ENCODE measurements at regions not wholly inside any gene's neighbourhood (a gene's known extent, or its start where the extent isn't known, plus 50 kb on each side); places are given as distances from the start of the nearest gene placed in this dataset.

- peak overlapping the region; percentile 62 for H3K27ac Mint-ChIP-seq (ENCODE audit: unreplicated experiment)
- no peak overlapping the region for H3K4me3 Mint-ChIP-seq (ENCODE audit: unreplicated experiment)
- H3K9me3 Mint-ChIP-seq (ENCODE audit: low read depth): no peaks in the 10 kb centered on the region
- H3K27me3 Mint-ChIP-seq (ENCODE audit: low read depth): no peaks in the 10 kb centered on the region
- peaks cover 10% of the 10 kb centered on the region for H3K4me1 Mint-ChIP-seq (ENCODE audit: low read depth)
- DNase-seq (ENCODE audit: low spot score): no peak
- no peaks in the 10 kb centered on the region for H3K36me3 Mint-ChIP-seq (ENCODE audit: low read depth)
- peak; percentile 70 for TF ChIP-seq CTCF (IDR thresholded peaks at IDR 0.05)
These were observed 186.5 kb upstream of the GAP43 start for GRCh38 chr3:115436767-115437301.

GRCh38 chr3:115438799-115439198, 184.5 kb upstream of the GAP43 start:
- Mint-ChIP-seq H3K27ac (ENCODE audit: unreplicated experiment) (no peak overlapping the region), H3K36me3 (ENCODE audit: low read depth) (no peaks in the 10 kb centered on the region), H3K4me3 (ENCODE audit: unreplicated experiment) (no peak overlapping the region), H3K27me3 (ENCODE audit: low read depth) (no peaks in the 10 kb centered on the region), H3K4me1 (ENCODE audit: low read depth) (peaks cover 10% of the 10 kb centered on the region), H3K9me3 (ENCODE audit: low read depth) (no peaks in the 10 kb centered on the region)
- no peak for TF ChIP-seq CTCF (IDR thresholded peaks at IDR 0.05)
- DNase-seq (ENCODE audit: low spot score): no peak

- no peaks in the 10 kb centered on the region for H3K4me1 Mint-ChIP-seq (ENCODE audit: low read depth)
- no peak overlapping the region for H3K27ac Mint-ChIP-seq (ENCODE audit: unreplicated experiment)
- no peaks in the 10 kb centered on the region for H3K27me3 Mint-ChIP-seq (ENCODE audit: low read depth)
- no peak for TF ChIP-seq CTCF (IDR thresholded peaks at IDR 0.05)
- H3K9me3 Mint-ChIP-seq (ENCODE audit: low read depth): no peaks in the 10 kb centered on the region
- no peak overlapping the region for H3K4me3 Mint-ChIP-seq (ENCODE audit: unreplicated experiment)
- no peak for DNase-seq (ENCODE audit: low spot score)
- no peaks in the 10 kb centered on the region for H3K36me3 Mint-ChIP-seq (ENCODE audit: low read depth)
These were observed 177.8 kb upstream of the GAP43 start for GRCh38 chr3:115445559-115445958.

GRCh38 chr3:115448851-115449250, 174.5 kb upstream of the GAP43 start:
- no peaks in the 10 kb centered on the region for H3K36me3 Mint-ChIP-seq (ENCODE audit: low read depth)
- H3K4me1 Mint-ChIP-seq (ENCODE audit: low read depth): no peaks in the 10 kb centered on the region
- DNase-seq (ENCODE audit: low spot score): no peak
- H3K9me3 Mint-ChIP-seq (ENCODE audit: low read depth): no peaks in the 10 kb centered on the region
- H3K4me3 Mint-ChIP-seq (ENCODE audit: unreplicated experiment): no peak overlapping the region
- peaks cover 2% of the 10 kb centered on the region for H3K27me3 Mint-ChIP-seq (ENCODE audit: low read depth)
- no peak for TF ChIP-seq CTCF (IDR thresholded peaks at IDR 0.05)
- H3K27ac Mint-ChIP-seq (ENCODE audit: unreplicated experiment): no peak overlapping the region

GRCh38 chr3:115450036-115450435, 173.3 kb upstream of the GAP43 start:
- H3K4me3 Mint-ChIP-seq (ENCODE audit: unreplicated experiment): no peak overlapping the region

More at GRCh38 chr3:115450036-115450435, 173.3 kb upstream of the GAP43 start:
- peaks cover 2% of the 10 kb centered on the region for H3K36me3 Mint-ChIP-seq (ENCODE audit: low read depth)
- H3K4me1 Mint-ChIP-seq (ENCODE audit: low read depth): no peaks in the 10 kb centered on the region
- peaks cover 2% of the 10 kb centered on the region for H3K27me3 Mint-ChIP-seq (ENCODE audit: low read depth)
- DNase-seq (ENCODE audit: low spot score): no peak
- H3K9me3 Mint-ChIP-seq (ENCODE audit: low read depth): peaks cover 7% of the 10 kb centered on the region
- TF ChIP-seq CTCF (IDR thresholded peaks at IDR 0.05): no peak
- no peak overlapping the region for H3K27ac Mint-ChIP-seq (ENCODE audit: unreplicated experiment)
